Common myeloid progenitor, CD34-positive (primary cell): ENCODE measurements at regions not wholly inside any gene's neighbourhood (a gene's known extent, or its start where the extent isn't known, plus 50 kb on each side); places are given as distances from the start of the nearest gene placed in this dataset.

Source experiments
- CTCF ChIA-PET: fragments of 350-600 bp; sonication (Branson Sonifier 250); formaldehyde crosslinking; loops from one replicate; lab custom pipeline; 2021; ENCODE audit warnings: antibody characterized with exemption; lab: Charles Lee
- POLR2A ChIA-PET: fragments of 350-600 bp; sonication (Branson Sonifier 250); formaldehyde crosslinking; loops from one replicate; lab custom pipeline; 2021; ENCODE audit warnings: antibody characterized with exemption; lab: Charles Lee
- DNase-seq, 3 donors: peaks; one replicate each; pipeline versions ENCODE4 v3.0.0 to v3.0.0-alpha.2; 2013
- H3K27ac ChIP-seq, 2 experiments: 1 replicate in 1 of 2; 2 replicates in 1 of 2; pipeline ENCODE4 v1.7.0; 2013; ENCODE audit warnings: inconsistent platforms in 2 of 2, low read length in 2 of 2, mild to moderate bottlenecking in 2 of 2, low read depth in 1 of 2, moderate library complexity in 1 of 2; ENCODE audit not compliant: severe bottlenecking in 2 of 2, insufficient read depth in 1 of 2, poor library complexity in 1 of 2
- H3K27me3 ChIP-seq, 5 experiments: replicated peaks in 2 of 5; 1 replicate in 3 of 5; 2 replicates in 2 of 5; pipeline versions ENCODE4 v1.6.1 to v1.7.0; 2013; ENCODE audit warnings: low read length in 4 of 5, mild to moderate bottlenecking in 2 of 5, moderate library complexity in 2 of 5, inconsistent platforms in 1 of 5; ENCODE audit not compliant: insufficient read depth in 5 of 5, control insufficient read depth in 4 of 5
- H3K36me3 ChIP-seq, 4 experiments: 1 replicate in 2 of 4; 2 replicates in 2 of 4; pipeline versions ENCODE4 v1.6.1 to v1.7.0; 2013; ENCODE audit warnings: low read length in 3 of 4, control low read depth in 1 of 4, mild to moderate bottlenecking in 1 of 4; ENCODE audit not compliant: control insufficient read depth in 4 of 4, insufficient read depth in 4 of 4
- H3K4me1 ChIP-seq, 4 experiments: 1 replicate in 3 of 4; 2 replicates in 1 of 4; pipeline versions ENCODE4 v1.6.1 to v1.7.1; 2013; ENCODE audit warnings: low read length in 3 of 4, mild to moderate bottlenecking in 3 of 4, control low read depth in 1 of 4, inconsistent platforms in 1 of 4, moderate library complexity in 1 of 4; ENCODE audit not compliant: control insufficient read depth in 4 of 4, insufficient read depth in 4 of 4; ENCODE audit errors: control extremely low read depth in 1 of 4
- H3K4me3 ChIP-seq, 7 experiments: 1 replicate in 4 of 7; 2 replicates in 3 of 7; pipeline versions ENCODE4 v1.5.1 to v1.7.0; 2013; ENCODE audit warnings: mild to moderate bottlenecking in 7 of 7, low read length in 6 of 7, moderate library complexity in 6 of 7, inconsistent platforms in 2 of 7, low read depth in 2 of 7, control low read depth in 1 of 7; ENCODE audit not compliant: insufficient read depth in 4 of 7, control insufficient read depth in 1 of 7; ENCODE audit errors: extremely low read depth in 1 of 7
- H3K9me3 ChIP-seq, 5 experiments: 1 replicate in 4 of 5; 2 replicates in 1 of 5; pipeline versions ENCODE4 v1.6.1 to v1.7.1; 2013; ENCODE audit warnings: low read length in 4 of 5, mild to moderate bottlenecking in 2 of 5, inconsistent platforms in 1 of 5, low read depth in 1 of 5, moderate library complexity in 1 of 5; ENCODE audit not compliant: control insufficient read depth in 4 of 5, insufficient read depth in 2 of 5; ENCODE audit errors: control extremely low read depth in 1 of 5
- WGBS: methylation state at CpG from one replicate; pipeline ENCODE4 v1.1.5; 2013; ENCODE audit not compliant: insufficient coverage; 5-methylcytosine and 5-hydroxymethylcytosine counted together

DNA sequence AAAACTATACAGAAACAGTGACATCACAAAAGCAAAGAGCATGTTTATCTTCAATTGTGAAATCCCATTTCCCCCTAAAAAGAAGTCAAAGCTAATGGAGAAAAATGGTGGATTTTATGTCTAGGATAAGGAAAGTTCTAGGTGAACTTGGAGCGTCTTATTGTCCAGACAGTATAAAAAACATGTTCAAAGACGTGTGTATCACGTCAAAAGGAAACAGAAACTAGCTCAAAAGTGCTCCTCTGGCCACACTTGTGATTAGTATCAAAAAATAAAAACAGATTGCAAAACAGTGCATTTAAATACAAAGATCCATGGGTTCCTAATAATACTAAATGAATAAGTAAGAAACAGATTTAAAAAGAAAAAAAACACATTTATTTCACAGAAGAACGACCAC lies 568.9 kb downstream of the ANXA1 start:
- WGBS, result 100% methylated on average over 2 of the region's 4 CpGs
- H3K4me3 ChIP-seq, result no peak overlapping the region
- POLR2A ChIA-PET, result no interaction called here
- H3K27me3 ChIP-seq, result no peaks in the 10 kb centered on the region
- H3K27ac ChIP-seq, result no peak overlapping the region
- DNase-seq, result no peak
- H3K36me3 ChIP-seq, result no peaks in the 10 kb centered on the region
- no peaks in the 10 kb centered on the region for H3K4me1 ChIP-seq
- H3K9me3 ChIP-seq, result peaks cover 0 to 5% (median 1%) of the 10 kb centered on the region in 5 experiments
- CTCF ChIA-PET, result no interaction called here

DNA sequence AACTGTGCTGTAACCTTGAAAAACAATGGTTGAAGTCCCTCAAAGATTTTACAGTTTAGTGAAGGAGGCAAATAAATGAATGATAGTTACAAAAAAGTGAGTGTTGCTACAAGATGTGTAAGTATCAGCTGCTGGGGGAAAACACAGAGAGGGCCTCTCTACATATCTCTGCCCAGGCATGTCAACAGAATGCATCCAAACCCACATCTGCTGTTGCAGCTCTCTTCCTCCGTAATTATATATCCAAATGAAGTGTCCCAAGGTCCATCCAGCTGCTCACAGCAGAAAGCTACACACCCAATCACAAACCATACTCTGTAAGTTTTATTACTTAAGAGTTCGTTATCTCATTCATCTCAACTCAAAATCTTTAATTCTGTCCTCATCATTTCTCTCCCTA lies 584.6 kb downstream of the ANXA1 start:
- DNase-seq, result no peak
- Histone ChIP-seq H3K36me3 (no peaks in the 10 kb centered on the region), H3K27me3 (no peaks in the 10 kb centered on the region), H3K27ac (no peak overlapping the region), H3K4me3 (no peak overlapping the region), H3K4me1 (no peaks in the 10 kb centered on the region), H3K9me3 (no peaks in the 10 kb centered on the region)
- 100% methylated on average over 2 of the region's 2 CpGs for WGBS
- ChIA-PET POLR2A (no interaction called here), CTCF (no interaction called here)

DNA sequence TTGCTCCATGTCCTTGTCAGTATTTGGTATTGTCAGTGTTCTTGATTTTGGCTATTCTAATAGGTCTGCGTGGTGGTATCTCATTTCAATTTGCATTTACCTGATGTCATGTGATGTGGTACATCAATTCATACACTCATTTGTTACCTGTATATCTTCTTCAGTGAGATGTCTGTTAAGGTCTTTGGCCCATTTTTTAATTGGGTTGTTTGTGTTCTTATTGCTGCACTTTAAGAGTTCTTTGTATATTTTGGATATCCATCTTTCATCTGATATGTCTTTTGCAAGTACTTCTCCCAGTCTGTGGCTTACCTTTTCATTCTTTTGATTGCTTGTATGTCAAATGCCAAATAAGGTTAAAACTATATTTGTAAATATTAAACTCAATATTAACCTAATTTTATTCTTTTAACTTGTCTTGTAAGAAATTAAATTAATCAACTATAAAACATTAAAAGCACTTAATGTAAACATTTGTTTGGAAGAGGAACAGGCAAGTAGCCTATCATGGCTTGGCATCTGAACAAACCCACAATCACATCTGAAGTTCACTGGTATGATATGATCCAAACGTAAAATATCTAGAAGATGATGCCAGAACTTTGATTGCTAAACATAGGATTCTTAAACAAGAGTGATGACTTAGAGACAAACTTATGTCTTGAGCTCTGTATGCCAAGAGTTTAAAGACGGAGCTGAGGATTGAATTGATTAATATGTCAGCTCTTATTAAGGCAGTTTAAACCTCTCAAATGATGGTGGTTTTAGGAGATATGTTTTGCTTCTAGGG lies 587.3 kb downstream of the ANXA1 start:
- no peak overlapping the region for H3K4me3 ChIP-seq
- CTCF ChIA-PET, result no interaction called here
- H3K27ac ChIP-seq, result no peak overlapping the region
- no peak for DNase-seq
- POLR2A ChIA-PET, result no interaction called here
- H3K27me3 ChIP-seq, result no peaks in the 10 kb centered on the region
- no peaks in the 10 kb centered on the region for H3K36me3 ChIP-seq
- H3K4me1 ChIP-seq, result no peaks in the 10 kb centered on the region
- 92% methylated on average over 2 of the region's 3 CpGs for WGBS
- no peaks in the 10 kb centered on the region for H3K9me3 ChIP-seq

DNA sequence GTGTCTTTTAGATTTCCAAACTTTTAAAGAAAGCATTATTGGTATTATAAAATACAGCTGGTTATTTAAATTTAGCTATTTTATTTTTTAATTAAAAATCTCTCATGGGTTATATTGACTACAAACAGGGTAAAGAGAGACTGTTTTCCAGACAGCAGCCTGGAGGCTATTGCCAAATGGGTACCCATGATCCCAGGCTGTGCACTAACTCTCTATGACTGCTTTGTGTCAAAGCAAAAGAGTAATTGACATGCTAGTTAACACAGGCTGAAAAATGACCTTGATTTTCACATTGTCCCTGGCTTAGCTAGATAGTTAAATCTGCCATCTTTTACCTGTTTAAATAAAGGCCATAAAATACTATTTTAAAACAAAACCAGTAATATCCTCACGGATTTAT lies 589.7 kb downstream of the ANXA1 start:
- Histone ChIP-seq H3K4me1 (no peaks in the 10 kb centered on the region), H3K27ac (no peak overlapping the region), H3K27me3 (no peaks in the 10 kb centered on the region), H3K4me3 (no peak overlapping the region), H3K36me3 (no peaks in the 10 kb centered on the region), H3K9me3 (peaks cover 0 to 5% (median 0%) of the 10 kb centered on the region in 5 experiments)
- DNase-seq, result no peak
- WGBS, result no CpG with 5 or more reads among the region's 1 CpG
- ChIA-PET POLR2A (no interaction called here), CTCF (no interaction called here)

DNA sequence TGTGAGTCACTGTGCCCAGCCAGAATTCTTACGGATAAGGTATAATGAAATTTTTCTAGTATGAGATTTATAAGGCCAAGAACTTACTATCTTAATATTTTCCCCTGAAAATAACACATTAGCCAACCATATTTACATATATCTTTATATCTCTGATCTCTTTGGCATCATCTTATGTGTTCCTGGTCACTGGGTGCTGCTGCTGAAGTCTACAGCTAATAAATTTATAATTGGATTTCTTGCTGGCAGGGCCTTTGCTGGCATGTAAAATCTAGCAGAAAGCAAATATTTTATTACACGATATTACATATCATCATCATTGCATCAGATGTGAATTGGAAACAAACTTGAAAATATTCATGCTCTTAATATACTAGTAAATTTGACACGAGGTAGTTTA lies 590.7 kb downstream of the ANXA1 start:
- H3K4me1 ChIP-seq, result no peaks in the 10 kb centered on the region
- no peak for DNase-seq
- WGBS, result no CpG with 5 or more reads among the region's 3 CpGs
- ChIA-PET CTCF (no interaction called here), POLR2A (no interaction called here)
- H3K4me3 ChIP-seq, result no peak overlapping the region
- no peaks in the 10 kb centered on the region for H3K27me3 ChIP-seq
- H3K36me3 ChIP-seq, result no peaks in the 10 kb centered on the region
- peaks cover 0 to 5% (median 0%) of the 10 kb centered on the region in 5 experiments for H3K9me3 ChIP-seq
- no peak overlapping the region for H3K27ac ChIP-seq

DNA sequence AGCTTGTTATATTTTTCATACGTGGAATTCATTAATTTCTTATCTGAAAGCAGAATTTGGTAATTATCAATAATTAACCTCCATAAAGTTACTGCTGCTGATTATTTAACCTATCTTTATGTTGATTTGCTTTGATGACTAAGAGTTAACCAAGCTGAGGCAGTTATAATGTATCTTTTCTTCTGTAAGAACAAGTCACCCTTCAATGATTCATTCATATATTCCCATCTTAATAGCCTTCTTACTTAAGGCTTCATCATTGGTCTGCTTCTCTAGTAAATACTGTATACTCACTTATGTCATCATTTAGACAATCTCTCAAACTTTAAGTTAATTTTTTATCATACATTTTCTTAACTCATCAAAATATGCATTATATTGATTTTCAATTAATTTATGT lies 592.2 kb downstream of the ANXA1 start:
- DNase-seq, result no peak
- CTCF ChIA-PET, result no interaction called here
- peaks cover 0 to 5% (median 0%) of the 10 kb centered on the region in 5 experiments for H3K9me3 ChIP-seq
- no peaks in the 10 kb centered on the region for H3K27me3 ChIP-seq
- no peaks in the 10 kb centered on the region for H3K36me3 ChIP-seq
- WGBS, result no CpG with 5 or more reads among the region's 1 CpG
- H3K4me3 ChIP-seq, result no peak overlapping the region
- POLR2A ChIA-PET, result no interaction called here
- no peaks in the 10 kb centered on the region for H3K4me1 ChIP-seq
- no peak overlapping the region for H3K27ac ChIP-seq

DNA sequence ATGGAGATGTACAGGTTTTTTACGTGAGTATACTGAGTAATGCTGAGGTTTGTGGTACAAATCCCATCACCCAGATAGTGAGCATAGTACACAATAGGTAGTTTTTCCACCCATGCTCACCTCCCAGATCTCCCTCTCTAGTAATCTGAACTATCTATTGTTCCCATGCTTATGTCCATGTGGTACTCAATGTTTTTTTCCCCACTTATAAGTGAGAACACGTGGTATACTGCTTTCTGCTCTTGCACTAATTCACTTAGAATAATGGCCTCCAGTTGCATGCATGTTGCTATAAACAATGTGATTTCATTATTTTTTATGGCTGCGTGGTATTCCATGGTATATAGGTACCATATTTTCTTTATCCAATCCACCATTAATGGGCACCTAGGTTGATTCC lies 593.9 kb downstream of the ANXA1 start:
- Histone ChIP-seq H3K9me3 (peaks cover 0 to 5% (median 0%) of the 10 kb centered on the region in 5 experiments), H3K27me3 (no peaks in the 10 kb centered on the region), H3K27ac (no peak overlapping the region), H3K36me3 (no peaks in the 10 kb centered on the region), H3K4me3 (no peak overlapping the region), H3K4me1 (no peaks in the 10 kb centered on the region)
- ChIA-PET CTCF (no interaction called here), POLR2A (no interaction called here)
- no CpG with 5 or more reads among the region's 3 CpGs for WGBS
- DNase-seq, result no peak
